ENCODE measurements at regions not wholly inside any gene's neighbourhood (a gene's known extent, or its start where the extent isn't known, plus 50 kb on each side); places are given as distances from the start of the nearest gene placed in this dataset.

DNA sequence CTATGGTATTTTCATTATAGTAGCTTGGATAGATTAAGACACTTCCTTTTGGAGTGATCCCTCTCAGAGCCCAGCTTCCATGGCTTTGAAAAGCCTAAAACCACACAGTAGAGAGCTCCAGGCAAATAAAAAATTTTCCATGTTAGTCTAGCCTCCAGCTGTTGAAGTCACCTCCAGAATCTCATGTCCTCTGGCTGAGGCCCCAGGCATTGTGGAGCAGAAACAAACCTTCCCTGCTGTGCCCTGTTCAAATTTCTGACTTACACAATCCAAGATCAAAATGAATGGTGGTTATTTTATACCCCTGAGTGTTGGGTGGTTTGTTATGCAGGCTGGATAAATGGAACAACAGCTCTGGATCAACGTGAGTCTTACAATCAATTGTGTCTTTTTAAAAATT, 203.9 kb downstream of the ICE1 start:
- DNase-seq (ENCODE audit: low spot score in 2 of 2) (no peak), FAIRE-seq (no peak)

DNA sequence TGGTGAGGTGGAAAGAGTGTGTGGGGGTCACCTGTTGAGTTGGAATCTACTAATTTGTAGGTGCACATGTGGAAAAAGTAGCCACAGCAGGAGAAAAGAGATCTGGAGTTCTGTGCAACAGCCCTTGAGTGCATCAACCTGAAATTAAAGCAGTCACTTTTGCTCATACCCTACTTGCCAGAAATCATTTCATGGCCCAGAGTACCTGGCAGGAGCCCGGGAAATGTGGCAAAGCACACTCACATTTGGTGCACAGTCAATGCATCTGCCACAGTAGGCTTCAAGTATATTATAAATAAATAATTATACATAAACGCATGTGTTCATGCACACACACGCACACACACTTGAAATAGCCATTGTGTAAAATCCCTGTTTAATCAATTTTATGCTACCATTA, 203.0 kb downstream of the ICE1 start:
- DNase-seq (ENCODE audit: low spot score in 2 of 2) (no peak), FAIRE-seq (no peak)

DNA sequence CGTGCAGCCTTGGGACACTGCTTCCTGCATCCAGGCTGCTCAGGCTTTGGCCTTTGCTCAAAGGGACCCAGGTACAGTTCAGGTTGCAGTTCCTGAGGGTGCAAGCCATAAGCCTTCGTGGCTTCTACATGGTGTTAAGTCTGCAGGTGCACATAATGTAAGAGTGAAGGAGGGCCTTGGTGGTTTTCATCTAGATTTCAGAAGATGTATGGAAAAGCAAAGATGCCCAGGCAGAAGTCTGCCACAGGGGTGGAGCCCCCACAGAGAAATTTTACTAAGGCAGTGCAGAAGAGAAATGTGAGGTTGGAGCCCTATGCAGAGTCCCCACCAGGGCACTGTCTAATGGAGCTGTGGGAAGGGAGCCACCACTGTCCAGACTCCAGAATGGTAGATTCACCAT, 200.9 kb downstream of the ICE1 start:
- FAIRE-seq (no peak), DNase-seq (ENCODE audit: low spot score in 2 of 2) (no peak)

DNA sequence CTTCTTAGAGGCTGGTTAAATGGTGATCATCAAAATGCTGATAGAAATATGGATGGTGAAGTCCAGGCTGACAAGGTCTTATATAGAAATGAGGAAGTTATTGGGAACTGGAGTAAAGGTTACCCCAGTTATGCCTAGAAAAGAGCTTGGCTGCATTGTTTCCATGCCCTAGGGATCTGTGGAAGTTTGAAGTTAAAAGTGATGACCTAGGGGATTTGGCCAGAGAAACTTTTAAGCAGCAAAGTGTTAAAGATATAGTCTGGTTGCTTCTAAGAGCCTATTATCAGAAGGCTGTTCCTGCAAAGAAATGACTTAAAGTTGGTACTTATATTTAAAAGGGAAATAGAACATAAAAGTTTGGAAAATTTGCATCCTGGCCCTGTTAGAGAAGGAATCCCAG, 200.3 kb downstream of the ICE1 start:
- DNase-seq (ENCODE audit: low spot score in 2 of 2) (no peak), FAIRE-seq (no peak)

DNA sequence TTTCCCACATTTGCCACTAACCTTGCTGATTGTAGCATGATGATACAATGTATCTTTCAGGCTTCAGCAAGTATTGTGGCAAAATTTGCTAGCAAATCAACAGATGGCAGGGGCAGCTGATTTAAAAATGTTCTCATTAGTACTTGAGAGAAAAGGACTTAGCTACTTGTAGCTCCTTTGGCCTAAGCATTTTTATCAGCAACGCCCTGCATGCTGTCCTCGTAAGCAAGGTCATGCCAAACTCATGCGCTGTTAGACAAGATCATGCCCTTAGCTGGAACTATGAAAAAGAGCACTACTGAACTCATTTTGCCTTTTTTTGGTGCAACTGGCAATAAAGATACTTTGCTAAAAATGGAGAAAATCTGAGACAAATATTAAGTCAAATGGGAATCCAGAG, 197.1 kb downstream of the ICE1 start:
- FAIRE-seq = no peak

GRCh38 chr5:5617024-5617423, 194.5 kb downstream of the ICE1 start:
- no peak for FAIRE-seq
- DNase-seq (ENCODE audit: low spot score in 2 of 2) = no peak

More for the DNA sequence above, 197.1 kb downstream of the ICE1 start:
- DNase-seq (ENCODE audit: low spot score in 2 of 2) = no peak

DNA sequence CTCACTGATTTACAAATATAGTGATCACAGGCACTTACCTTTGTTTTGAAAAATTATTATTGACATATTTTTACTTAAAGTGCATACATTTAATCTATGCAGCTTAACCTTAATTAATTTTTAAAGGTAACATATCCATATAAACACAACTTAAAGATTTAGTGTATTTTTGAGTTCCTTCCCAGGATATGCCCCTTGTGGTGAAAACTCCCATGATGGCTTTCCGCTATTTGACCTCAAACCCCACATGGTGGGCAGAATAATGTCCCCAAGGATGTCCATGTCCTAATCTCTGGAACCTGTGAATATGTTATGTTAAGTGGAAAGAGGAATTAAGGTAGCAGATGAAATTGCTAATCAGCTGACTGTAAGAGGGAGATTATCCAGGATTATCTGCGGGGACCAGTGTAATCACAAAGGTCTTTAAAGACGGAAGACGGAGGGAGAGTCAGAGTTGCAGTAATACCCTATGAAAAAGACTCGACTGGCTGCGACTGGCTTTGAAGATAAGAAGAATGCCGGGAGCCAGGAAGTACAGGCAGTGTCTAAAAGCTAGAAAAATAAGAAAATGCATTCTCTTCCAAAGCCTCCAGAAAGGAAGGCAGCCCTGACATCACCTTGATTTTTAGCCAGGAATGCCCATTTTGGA, 193.9 kb downstream of the ICE1 start:
- DNase-seq (ENCODE audit: low spot score in 2 of 2) (no peak), FAIRE-seq (no peak)

DNA sequence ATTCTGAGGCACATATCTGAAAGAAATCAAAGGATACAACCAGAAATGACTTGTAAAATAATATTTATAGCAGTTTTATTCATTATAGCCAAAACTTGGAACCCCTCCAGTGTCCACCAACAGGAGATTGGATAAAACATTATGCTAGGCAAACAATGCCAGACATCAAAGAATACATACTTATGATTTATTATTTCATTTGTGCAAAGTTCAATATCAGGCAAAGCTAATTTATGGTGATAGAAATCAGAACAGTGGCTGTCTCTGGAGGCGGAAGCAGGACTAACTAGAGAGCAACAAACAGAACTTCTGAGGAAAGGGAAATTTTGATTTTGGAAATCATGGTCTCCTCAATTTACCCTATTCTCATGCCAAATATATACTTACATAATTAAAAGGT, 193.1 kb downstream of the ICE1 start:
- no peak for FAIRE-seq

DNA sequence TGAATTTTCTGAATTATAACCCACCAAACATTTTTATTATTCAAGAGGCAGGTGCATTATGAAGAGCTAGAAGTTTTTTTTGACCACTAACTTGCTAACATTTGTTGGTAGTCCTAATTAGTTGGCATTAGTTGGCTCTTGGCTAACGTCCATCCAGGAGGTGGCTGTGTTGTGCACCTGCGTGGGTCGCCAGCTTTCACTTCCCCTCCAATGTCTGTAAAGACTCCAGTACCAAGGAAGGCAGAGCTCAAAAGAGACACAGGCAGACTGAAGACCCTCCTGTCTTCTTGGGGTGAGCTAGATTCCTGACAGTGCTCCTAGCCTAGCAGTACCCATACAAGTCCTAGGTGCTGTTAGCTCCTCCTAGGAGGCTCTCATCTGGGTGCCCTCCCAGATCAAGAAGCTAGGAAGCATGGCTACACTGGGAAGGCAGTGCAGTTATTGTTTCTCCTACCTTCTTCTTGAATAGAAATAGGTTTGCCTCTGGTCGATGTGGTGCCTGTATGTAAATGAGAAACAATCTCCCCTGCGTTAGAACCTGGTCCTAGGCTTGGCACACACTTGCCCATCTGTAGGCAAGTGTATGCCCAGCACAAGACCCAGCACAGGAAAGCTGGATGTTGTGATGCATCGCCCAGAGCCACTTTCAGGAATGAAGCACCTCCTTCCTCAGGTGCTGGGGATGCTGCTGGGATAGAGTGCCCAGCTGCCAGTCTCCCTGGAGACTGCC, 190.9 kb downstream of the ICE1 start:
- no peak for FAIRE-seq

More for the DNA sequence above, 193.1 kb downstream of the ICE1 start:
- DNase-seq (ENCODE audit: low spot score in 2 of 2) = no peak

DNA sequence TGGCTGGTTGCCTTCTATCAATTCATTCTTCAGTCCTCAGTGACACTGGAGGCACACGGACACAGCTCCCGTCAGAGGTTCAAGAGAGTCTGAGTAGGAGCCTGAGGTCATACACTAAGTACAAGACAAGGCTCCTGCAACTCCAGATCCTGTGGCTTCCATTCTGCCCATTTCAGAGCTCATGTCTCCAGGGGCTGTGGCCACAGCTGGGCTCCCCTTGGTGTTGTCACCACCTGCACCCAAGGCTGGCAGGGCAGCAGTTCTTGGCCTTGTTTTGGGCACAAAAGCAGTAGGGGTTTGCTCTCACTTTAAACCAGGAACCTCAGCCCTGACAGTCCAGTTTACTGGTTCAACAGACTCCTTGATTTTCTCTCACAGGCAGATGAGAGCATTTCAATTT, 189.6 kb downstream of the ICE1 start:
- FAIRE-seq = no peak
- DNase-seq (ENCODE audit: low spot score in 2 of 2) = no peak

More for the DNA sequence above, 190.9 kb downstream of the ICE1 start:
- DNase-seq (ENCODE audit: low spot score in 2 of 2) = no peak

GRCh38 chr5:5609935-5610334, 187.5 kb downstream of the ICE1 start:
- FAIRE-seq = no peak
- no peak for DNase-seq (ENCODE audit: low spot score in 2 of 2)

GRCh38 chr5:5605170-5605764, 182.8 kb downstream of the ICE1 start:
- FAIRE-seq (no peak), DNase-seq (ENCODE audit: low spot score in 2 of 2) (no peak)

DNA sequence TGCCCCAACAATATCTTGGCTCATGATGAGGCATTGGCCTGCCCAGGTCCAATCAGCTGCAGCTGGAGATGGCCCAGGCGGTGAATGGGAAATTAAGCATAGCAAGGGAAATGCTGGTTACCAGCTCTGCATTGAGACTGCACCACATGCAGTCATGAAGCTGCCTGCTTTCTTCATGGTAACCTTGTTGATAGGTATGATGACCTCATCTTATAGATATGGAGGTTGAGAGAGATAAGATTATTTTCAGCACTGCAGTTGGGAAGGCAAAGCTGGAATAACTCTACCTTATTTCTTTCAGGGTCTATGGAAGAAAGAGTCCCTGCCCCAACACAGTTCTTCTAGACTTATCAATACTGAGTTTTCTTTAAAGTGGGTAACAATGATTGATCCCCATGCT, 180.1 kb downstream of the ICE1 start:
- DNase-seq (ENCODE audit: low spot score in 2 of 2) = no peak
- FAIRE-seq = no peak

GRCh38 chr5:5598547-5599113, 176.2 kb downstream of the ICE1 start:
- no peak for DNase-seq (ENCODE audit: low spot score in 2 of 2)
- FAIRE-seq = no peak

GRCh38 chr5:5593391-5593790, 170.9 kb downstream of the ICE1 start:
- no peak for FAIRE-seq
- DNase-seq (ENCODE audit: low spot score in 2 of 2) = no peak

DNA sequence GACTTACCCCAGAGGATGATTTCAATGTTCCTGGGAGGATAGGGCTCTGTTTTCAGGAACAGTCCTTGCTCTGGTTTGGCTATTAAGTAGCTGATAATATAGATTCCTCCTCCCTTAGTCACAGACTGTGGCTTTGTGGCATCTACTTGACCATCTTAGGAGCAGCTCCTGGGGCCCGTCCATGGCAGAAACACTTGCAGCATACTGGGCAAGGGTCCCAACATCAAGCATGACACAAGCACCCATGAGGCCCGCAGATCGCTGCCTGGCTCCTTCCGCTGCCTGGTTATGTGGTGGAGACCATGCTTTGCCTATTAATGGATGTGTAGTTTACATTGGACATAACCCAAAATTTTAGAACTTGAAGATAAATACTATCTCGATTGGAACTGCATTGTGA, 170.1 kb downstream of the ICE1 start:
- FAIRE-seq = no peak

GRCh38 chr5:5591567-5591966, 169.1 kb downstream of the ICE1 start:
- DNase-seq (ENCODE audit: low spot score in 2 of 2) (no peak), FAIRE-seq (no peak)

More for the DNA sequence above, 170.1 kb downstream of the ICE1 start:
- no peak for DNase-seq (ENCODE audit: low spot score in 2 of 2)

- no peak for DNase-seq (ENCODE audit: low spot score in 2 of 2)
- FAIRE-seq = no peak
Observed at GRCh38 chr5:5589857-5590256, 167.4 kb downstream of the ICE1 start.

DNA sequence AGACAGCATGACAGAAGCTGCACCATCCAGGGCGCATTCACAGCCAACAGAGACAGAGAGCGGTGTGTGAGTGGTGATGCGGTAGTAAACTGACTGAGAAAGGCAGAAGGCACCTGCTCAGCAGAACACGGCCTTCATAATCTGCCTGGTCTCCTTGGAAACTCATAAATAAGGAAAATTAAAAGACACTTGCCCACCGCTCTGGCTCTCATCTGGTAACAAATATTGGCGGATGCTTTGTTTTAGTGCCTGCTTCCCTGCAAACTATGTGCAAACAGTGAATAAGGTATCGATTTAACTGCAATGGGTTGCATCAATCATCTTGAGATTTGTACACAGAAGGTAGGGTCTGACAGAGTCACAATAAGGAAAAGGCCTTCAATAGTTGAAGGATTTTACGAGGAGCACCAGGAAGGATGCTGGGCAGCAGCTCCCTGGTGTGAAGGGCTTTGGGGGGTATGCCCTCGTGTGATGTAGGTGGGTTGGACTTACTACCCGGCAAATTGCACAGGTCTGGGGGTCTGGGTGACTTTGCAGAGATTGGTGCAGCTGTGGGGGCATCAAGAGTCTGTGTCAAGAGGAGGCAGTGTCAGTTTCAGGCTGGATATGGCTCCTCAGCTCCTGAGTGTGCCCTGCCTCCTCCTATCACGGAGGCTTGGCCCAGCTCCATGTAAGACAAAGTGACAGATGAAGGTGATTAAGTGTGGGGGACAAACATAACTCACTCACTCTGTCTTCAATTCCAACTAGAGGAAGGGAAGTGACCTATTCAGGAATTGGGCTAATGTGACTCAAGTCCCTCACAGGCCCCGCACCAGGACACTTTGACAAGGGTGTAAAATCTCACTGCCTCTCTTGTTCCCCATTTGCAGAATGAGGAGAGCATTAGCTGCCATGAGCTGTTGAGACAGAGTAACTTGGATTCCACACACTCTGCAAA, 166.7 kb downstream of the ICE1 start:
- FAIRE-seq = no peak

DNA sequence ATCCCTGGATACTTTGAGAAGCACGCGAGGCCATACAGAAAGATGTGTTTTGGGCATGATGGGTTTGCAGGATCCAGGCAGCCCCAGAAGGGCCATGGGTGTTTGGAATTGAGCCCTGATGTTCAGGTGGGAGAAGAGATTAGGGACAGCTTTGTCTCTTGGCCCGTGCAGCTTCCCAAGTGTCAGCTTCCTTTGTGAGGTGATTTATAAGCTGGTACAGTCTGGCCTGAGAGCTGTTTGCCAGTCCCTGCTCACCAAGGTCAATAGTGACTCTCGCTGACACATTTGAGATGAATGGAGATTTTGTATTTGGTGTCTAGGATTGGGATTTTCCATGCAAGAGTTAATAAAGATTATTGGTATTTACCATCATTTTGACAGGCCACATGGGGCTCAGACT, 165.9 kb downstream of the ICE1 start:
- DNase-seq (ENCODE audit: low spot score in 2 of 2) (no peak), FAIRE-seq (no peak)

More for the DNA sequence above, 166.7 kb downstream of the ICE1 start:
- no peak for DNase-seq (ENCODE audit: low spot score in 2 of 2)

All from frontal cortex (tissue), 3 donors.